ENCODE measurements at regions not wholly inside any gene's neighbourhood (a gene's known extent, or its start where the extent isn't known, plus 50 kb on each side); places are given as distances from the start of the nearest gene placed in this dataset.

- H3K27me3 ChIP-seq (ENCODE audit: control insufficient read depth, insufficient read depth, low read length) = no peaks in the 10 kb centered on the region
- no peaks in the 10 kb centered on the region for H3K4me1 ChIP-seq (ENCODE audit: control insufficient read depth, extremely low read depth, insufficient read depth, low read length)
- H2AFZ ChIP-seq (ENCODE audit: low read length) = no peak overlapping the region
- no peak overlapping the region for H3K4me3 ChIP-seq (replicated peaks in 1 of 4; ENCODE audit: control extremely low read depth in 1 of 4, insufficient read depth in 1 of 4, low read depth in 3 of 4, low read length in 4 of 4)
- TF ChIP-seq EZH2 (IDR thresholded peaks at IDR 0.05; ENCODE audit: low read length, missing control alignments) = no peak
- no peak for TF ChIP-seq CTCF (conservative IDR thresholded peaks at IDR 0.05 in 1 of 2, IDR thresholded peaks at IDR 0.05 in 1 of 2; ENCODE audit: low read depth in 1 of 2, low read length in 2 of 2)
- H3K9ac ChIP-seq (ENCODE audit: insufficient read depth, low read length) = no peak overlapping the region
- H3K27ac ChIP-seq (ENCODE audit: insufficient read depth, low read length) = no peak overlapping the region
- H4K20me1 ChIP-seq (ENCODE audit: control insufficient read depth, extremely low read depth, insufficient read depth, low read length) = no peaks in the 10 kb centered on the region
- no peak for DNase-seq (ENCODE audit: low read depth in 2 of 2)
- H3K36me3 ChIP-seq (ENCODE audit: control insufficient read depth, insufficient read depth, low read length) = no peaks in the 10 kb centered on the region
- H3K79me2 ChIP-seq (ENCODE audit: control insufficient read depth, insufficient read depth, low read length) = no peaks in the 10 kb centered on the region
- no peaks in the 10 kb centered on the region for H3K9me3 ChIP-seq (ENCODE audit: control insufficient read depth, insufficient read depth, low read depth, low read length)
- no peak overlapping the region for H3K4me2 ChIP-seq (ENCODE audit: extremely low read depth, insufficient read depth, low read length)
Measured at GRCh38 chr18:64949885-64950284, 800.9 kb upstream of the CDH7 start.

- DNase-seq (ENCODE audit: low read depth in 2 of 2) = no peak
- no peak overlapping the region for H2AFZ ChIP-seq (ENCODE audit: low read length)
- H3K36me3 ChIP-seq (ENCODE audit: control insufficient read depth, insufficient read depth, low read length) = no peaks in the 10 kb centered on the region
- H3K79me2 ChIP-seq (ENCODE audit: control insufficient read depth, insufficient read depth, low read length) = no peaks in the 10 kb centered on the region
- no peaks in the 10 kb centered on the region for H4K20me1 ChIP-seq (ENCODE audit: control insufficient read depth, extremely low read depth, insufficient read depth, low read length)
- no peaks in the 10 kb centered on the region for H3K27me3 ChIP-seq (ENCODE audit: control insufficient read depth, insufficient read depth, low read length)
- H3K4me1 ChIP-seq (ENCODE audit: control insufficient read depth, extremely low read depth, insufficient read depth, low read length) = no peaks in the 10 kb centered on the region
- no peak overlapping the region for H3K4me3 ChIP-seq (replicated peaks in 1 of 4; ENCODE audit: control extremely low read depth in 1 of 4, insufficient read depth in 1 of 4, low read depth in 3 of 4, low read length in 4 of 4)
- no peaks in the 10 kb centered on the region for H3K9me3 ChIP-seq (ENCODE audit: control insufficient read depth, insufficient read depth, low read depth, low read length)
- H3K9ac ChIP-seq (ENCODE audit: insufficient read depth, low read length) = no peak overlapping the region
- H3K27ac ChIP-seq (ENCODE audit: insufficient read depth, low read length) = no peak overlapping the region
- no peak overlapping the region for H3K4me2 ChIP-seq (ENCODE audit: extremely low read depth, insufficient read depth, low read length)
- TF ChIP-seq CTCF (conservative IDR thresholded peaks at IDR 0.05 in 1 of 2, IDR thresholded peaks at IDR 0.05 in 1 of 2; ENCODE audit: low read depth in 1 of 2, low read length in 2 of 2) (no peak), EZH2 (IDR thresholded peaks at IDR 0.05; ENCODE audit: low read length, missing control alignments) (no peak)
Measured at GRCh38 chr18:64936671-64937070, 787.8 kb upstream of the LINC00305 start.

- H3K79me2 ChIP-seq (ENCODE audit: control insufficient read depth, insufficient read depth, low read length) = no peaks in the 10 kb centered on the region
- TF ChIP-seq CTCF (conservative IDR thresholded peaks at IDR 0.05 in 1 of 2, IDR thresholded peaks at IDR 0.05 in 1 of 2; ENCODE audit: low read depth in 1 of 2, low read length in 2 of 2) (no peak), EZH2 (IDR thresholded peaks at IDR 0.05; ENCODE audit: low read length, missing control alignments) (no peak)
- H3K27me3 ChIP-seq (ENCODE audit: control insufficient read depth, insufficient read depth, low read length) = no peaks in the 10 kb centered on the region
- H3K4me3 ChIP-seq (replicated peaks in 1 of 4; ENCODE audit: control extremely low read depth in 1 of 4, insufficient read depth in 1 of 4, low read depth in 3 of 4, low read length in 4 of 4) = no peak overlapping the region
- H3K36me3 ChIP-seq (ENCODE audit: control insufficient read depth, insufficient read depth, low read length) = no peaks in the 10 kb centered on the region
- H4K20me1 ChIP-seq (ENCODE audit: control insufficient read depth, extremely low read depth, insufficient read depth, low read length) = no peaks in the 10 kb centered on the region
- no peak overlapping the region for H3K27ac ChIP-seq (ENCODE audit: insufficient read depth, low read length)
- no peaks in the 10 kb centered on the region for H3K9me3 ChIP-seq (ENCODE audit: control insufficient read depth, insufficient read depth, low read depth, low read length)
- peak; percentile 33 to 59 for DNase-seq (ENCODE audit: low read depth in 2 of 2)
- H3K9ac ChIP-seq (ENCODE audit: insufficient read depth, low read length) = no peak overlapping the region
- no peak overlapping the region for H3K4me2 ChIP-seq (ENCODE audit: extremely low read depth, insufficient read depth, low read length)
- no peak overlapping the region for H2AFZ ChIP-seq (ENCODE audit: low read length)
- H3K4me1 ChIP-seq (ENCODE audit: control insufficient read depth, extremely low read depth, insufficient read depth, low read length) = no peaks in the 10 kb centered on the region
Measured at GRCh38 chr18:64929036-64929435, 780.1 kb upstream of the LINC00305 start.

All from fibroblast of lung (primary cell).